Cardiac muscle cell (in vitro differentiated cells and primary cell): ENCODE measurements at regions not wholly inside any gene's neighbourhood (a gene's known extent, or its start where the extent isn't known, plus 50 kb on each side); places are given as distances from the start of the nearest gene placed in this dataset.

Experiments used
- DNase-seq, 2 donors: peaks; one replicate each; pipeline versions ENCODE4 v3.0.0 to v3.0.0-alpha.2; 2010 to 2017; ENCODE audit warnings: low read depth in 1 of 2, low spot score in 1 of 2
- H3K27ac ChIP-seq: fragments of 200-600 bp; sonication (generic); 2 replicates; pipeline ENCODE4 v1.5.1; 2016
- H3K27me3 ChIP-seq: fragments of 200-600 bp; sonication (generic); 2 replicates; pipeline ENCODE4 v1.6.0; 2016; ENCODE audit warnings: control low read depth
- H3K36me3 ChIP-seq: fragments of 200-600 bp; sonication (generic); 2 replicates; pipeline ENCODE4 v1.5.1; 2016; ENCODE audit warnings: control low read depth
- H3K4me1 ChIP-seq: fragments of 200-600 bp; sonication (generic); 2 replicates; pipeline ENCODE4 v1.8.1; 2017; ENCODE audit warnings: low read depth, mild to moderate bottlenecking, mixed run types
- H3K4me3 ChIP-seq: fragments of 200-600 bp; sonication (generic); 2 replicates; pipeline ENCODE4 v1.5.1; 2016; ENCODE audit warnings: mild to moderate bottlenecking
- H3K9me3 ChIP-seq: fragments of 200-600 bp; sonication (generic); 2 replicates; pipeline ENCODE4 v1.5.1; 2017; ENCODE audit warnings: low read depth, mild to moderate bottlenecking, control low read depth
- CTCF ChIP-seq: IDR thresholded peaks from 2 replicates; pipeline ENCODE4 v1.5.1; 2012; ENCODE audit warnings: low read depth, mild to moderate bottlenecking, low read length

- no peaks in the 10 kb centered on the region for H3K36me3 ChIP-seq
- no peak for DNase-seq
Measured at GRCh38 chr5:63374085-63374484, 588.2 kb downstream of the HTR1A start.

GRCh38 chr5:63351164-63351563 is 611.1 kb downstream of the HTR1A start:
- no peak for TF ChIP-seq CTCF
- no peaks in the 10 kb centered on the region for H3K27me3 ChIP-seq
- H3K9me3 ChIP-seq, result no peaks in the 10 kb centered on the region
- DNase-seq, result no peak
- H3K4me1 ChIP-seq, result no peaks in the 10 kb centered on the region
- no peak overlapping the region for H3K27ac ChIP-seq
- H3K36me3 ChIP-seq, result no peaks in the 10 kb centered on the region
- H3K4me3 ChIP-seq, result no peak overlapping the region

More at GRCh38 chr5:63374085-63374484, 588.2 kb downstream of the HTR1A start:
- Histone ChIP-seq H3K27ac (no peak overlapping the region), H3K27me3 (no peaks in the 10 kb centered on the region), H3K4me3 (no peak overlapping the region), H3K9me3 (no peaks in the 10 kb centered on the region), H3K4me1 (no peaks in the 10 kb centered on the region)
- TF ChIP-seq CTCF, result no peak

GRCh38 chr5:63346451-63346850 is 615.8 kb downstream of the HTR1A start:
- no peaks in the 10 kb centered on the region for H3K4me1 ChIP-seq
- H3K27ac ChIP-seq, result no peak overlapping the region
- no peaks in the 10 kb centered on the region for H3K9me3 ChIP-seq
- H3K36me3 ChIP-seq, result no peaks in the 10 kb centered on the region
- H3K27me3 ChIP-seq, result no peaks in the 10 kb centered on the region
- DNase-seq, result no peak
- H3K4me3 ChIP-seq, result no peak overlapping the region
- TF ChIP-seq CTCF, result no peak

- Histone ChIP-seq H3K9me3 (no peaks in the 10 kb centered on the region), H3K27me3 (no peaks in the 10 kb centered on the region), H3K36me3 (no peaks in the 10 kb centered on the region), H3K4me1 (no peaks in the 10 kb centered on the region), H3K4me3 (no peak overlapping the region), H3K27ac (no peak overlapping the region)
- no peak for TF ChIP-seq CTCF
- no peak for DNase-seq
Measured at GRCh38 chr5:63341442-63341841, 620.8 kb downstream of the HTR1A start.

- no peaks in the 10 kb centered on the region for H3K4me1 ChIP-seq
- no peak for TF ChIP-seq CTCF
- no peak for DNase-seq
- H3K9me3 ChIP-seq, result no peaks in the 10 kb centered on the region
- H3K27me3 ChIP-seq, result no peaks in the 10 kb centered on the region
- H3K36me3 ChIP-seq, result no peaks in the 10 kb centered on the region
- no peak overlapping the region for H3K27ac ChIP-seq
- H3K4me3 ChIP-seq, result no peak overlapping the region
Measured at GRCh38 chr5:63323926-63324325, 638.3 kb downstream of the HTR1A start.

GRCh38 chr5:63314551-63314950 is 647.7 kb downstream of the HTR1A start:
- no peak for TF ChIP-seq CTCF
- H3K36me3 ChIP-seq, result no peaks in the 10 kb centered on the region
- no peaks in the 10 kb centered on the region for H3K4me1 ChIP-seq
- no peak overlapping the region for H3K27ac ChIP-seq
- no peak overlapping the region for H3K4me3 ChIP-seq
- no peak for DNase-seq
- no peaks in the 10 kb centered on the region for H3K9me3 ChIP-seq
- H3K27me3 ChIP-seq, result no peaks in the 10 kb centered on the region
